LNCaP clone FGC (cell line): ENCODE measurements at regions not wholly inside any gene's neighbourhood (a gene's known extent, or its start where the extent isn't known, plus 50 kb on each side); places are given as distances from the start of the nearest gene placed in this dataset.

Experiments used
- DNase-seq: peaks from one replicate; pipeline ENCODE4 v3.0.0-alpha.2; 2011; ENCODE audit warnings: low read depth
- H3K4me3 ChIP-seq: 2 replicates; pipeline ENCODE4 v1.5.1; 2011; ENCODE audit warnings: mild to moderate bottlenecking, low read depth, low read length, control low read depth
- TF ChIP-seq, protein P1 (sequence below): IDR thresholded peaks from 2 replicates; pipeline ENCODE4 v1.5.1; 2012; ENCODE audit warnings: mild to moderate bottlenecking; ENCODE audit not compliant: control insufficient read depth, insufficient read depth; ENCODE audit errors: extremely low read depth

- H3K4me3 ChIP-seq: no peak overlapping the region
- TF ChIP-seq, protein P1, sequence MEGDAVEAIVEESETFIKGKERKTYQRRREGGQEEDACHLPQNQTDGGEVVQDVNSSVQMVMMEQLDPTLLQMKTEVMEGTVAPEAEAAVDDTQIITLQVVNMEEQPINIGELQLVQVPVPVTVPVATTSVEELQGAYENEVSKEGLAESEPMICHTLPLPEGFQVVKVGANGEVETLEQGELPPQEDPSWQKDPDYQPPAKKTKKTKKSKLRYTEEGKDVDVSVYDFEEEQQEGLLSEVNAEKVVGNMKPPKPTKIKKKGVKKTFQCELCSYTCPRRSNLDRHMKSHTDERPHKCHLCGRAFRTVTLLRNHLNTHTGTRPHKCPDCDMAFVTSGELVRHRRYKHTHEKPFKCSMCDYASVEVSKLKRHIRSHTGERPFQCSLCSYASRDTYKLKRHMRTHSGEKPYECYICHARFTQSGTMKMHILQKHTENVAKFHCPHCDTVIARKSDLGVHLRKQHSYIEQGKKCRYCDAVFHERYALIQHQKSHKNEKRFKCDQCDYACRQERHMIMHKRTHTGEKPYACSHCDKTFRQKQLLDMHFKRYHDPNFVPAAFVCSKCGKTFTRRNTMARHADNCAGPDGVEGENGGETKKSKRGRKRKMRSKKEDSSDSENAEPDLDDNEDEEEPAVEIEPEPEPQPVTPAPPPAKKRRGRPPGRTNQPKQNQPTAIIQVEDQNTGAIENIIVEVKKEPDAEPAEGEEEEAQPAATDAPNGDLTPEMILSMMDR: no peak
- DNase-seq: no peak
Measured at GRCh38 chr1:116279715-116280114, 93.3 kb upstream of the ATP1A1 start.

DNA sequence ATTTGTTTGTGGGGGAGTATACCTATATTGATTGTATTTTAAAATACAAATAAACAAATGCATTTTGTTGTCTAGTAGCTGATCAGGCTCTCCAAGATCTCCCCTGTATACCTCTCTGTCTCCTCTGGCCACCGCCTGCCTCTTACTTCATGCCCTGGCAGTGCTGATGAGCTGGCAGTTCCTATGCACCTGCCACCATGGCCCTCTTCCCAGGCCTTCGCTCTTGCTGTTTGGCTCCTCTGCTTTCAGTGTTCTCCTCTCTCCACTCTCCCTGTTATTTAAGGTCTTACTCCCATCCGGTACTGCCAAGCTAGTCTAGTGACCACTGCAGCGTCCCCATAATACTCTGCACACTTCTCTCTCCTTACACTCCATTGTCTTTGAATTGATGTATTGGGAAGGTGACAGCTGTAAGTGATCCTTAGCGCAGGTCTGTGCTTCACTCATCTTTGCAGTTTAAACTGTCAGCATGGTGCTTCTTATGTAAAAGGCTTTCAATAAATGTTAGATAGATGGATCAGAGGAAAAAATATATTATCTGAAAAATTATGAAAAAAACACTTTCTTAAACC lies 88.1 kb upstream of the ATP1A1 start:
- DNase-seq: no peak
- no peak overlapping the region for H3K4me3 ChIP-seq
- TF ChIP-seq, protein P1: no peak

GRCh38 chr1:116286541-116286971 lies 86.5 kb upstream of the ATP1A1 start:
- no peak overlapping the region for H3K4me3 ChIP-seq
- TF ChIP-seq, protein P1: no peak
- no peak for DNase-seq

DNA sequence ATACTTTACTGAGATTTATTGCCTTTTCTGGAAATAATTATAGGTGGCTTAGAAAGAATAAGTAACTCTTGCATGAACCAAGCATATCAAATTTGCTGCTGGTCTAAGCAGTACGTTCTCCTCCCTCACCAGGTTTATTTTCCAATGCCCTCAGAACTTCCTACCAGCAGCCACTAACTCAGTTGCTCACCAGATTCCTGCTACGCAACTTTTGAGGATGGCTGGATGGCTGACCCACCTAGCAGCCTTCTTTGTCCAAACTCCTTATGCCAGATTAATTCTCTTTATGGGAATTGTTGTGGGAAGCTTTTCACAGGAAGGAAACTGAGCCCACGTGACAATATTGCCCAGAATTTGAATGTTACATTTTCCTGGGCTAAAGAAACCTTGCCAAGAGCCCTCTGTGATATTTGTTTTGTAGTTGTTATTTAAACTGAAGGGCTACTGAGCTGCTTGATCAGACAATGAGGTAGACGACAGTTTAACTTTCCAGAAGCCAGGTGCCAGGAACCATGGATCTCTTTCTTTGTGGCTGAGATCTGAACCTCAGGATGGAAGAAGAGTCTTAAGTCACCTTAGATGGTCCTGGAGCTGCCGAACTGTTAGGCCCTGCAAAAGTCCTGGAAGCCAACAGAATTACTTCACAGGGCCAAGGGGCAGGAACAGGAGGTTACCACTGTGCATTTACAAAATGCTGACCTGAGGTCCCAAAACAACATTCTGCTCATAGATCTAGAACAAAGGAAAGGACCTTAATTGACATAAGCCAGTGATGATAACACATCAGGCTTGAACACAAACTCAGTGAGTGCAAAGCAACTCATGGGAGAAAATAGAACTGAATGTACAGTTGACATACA lies 85.5 kb upstream of the ATP1A1 start:
- no peak overlapping the region for H3K4me3 ChIP-seq
- no peak for DNase-seq
- TF ChIP-seq, protein P1: no peak

DNA sequence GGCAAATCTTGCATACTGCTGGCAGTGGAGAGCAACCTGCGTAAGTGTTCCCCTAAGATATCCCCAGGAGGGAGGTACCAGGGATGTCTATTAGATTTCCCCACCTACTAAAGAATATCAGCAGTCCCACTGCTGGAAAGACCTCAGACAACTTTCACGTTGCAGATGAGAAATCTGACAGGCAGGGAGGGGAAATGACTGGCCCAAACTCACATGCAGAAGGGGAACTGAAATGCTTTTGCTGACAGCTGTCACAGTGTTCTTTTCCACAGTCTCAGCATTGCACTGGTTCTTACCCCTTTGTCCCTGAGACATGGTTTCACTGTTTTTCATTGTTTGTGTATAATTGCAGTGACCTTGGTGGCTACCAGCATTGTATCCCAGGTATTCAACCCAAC lies 84.8 kb upstream of the ATP1A1 start:
- H3K4me3 ChIP-seq: no peak overlapping the region
- DNase-seq: no peak
- TF ChIP-seq, protein P1: no peak

GRCh38 chr1:116289193-116289592 lies 83.9 kb upstream of the ATP1A1 start:
- H3K4me3 ChIP-seq: no peak overlapping the region
- TF ChIP-seq, protein P1: no peak
- peak; percentile 26 for DNase-seq
